ENCODE measurements at regions not wholly inside any gene's neighbourhood (a gene's known extent, or its start where the extent isn't known, plus 50 kb on each side); places are given as distances from the start of the nearest gene placed in this dataset.
A peak's percentile ranks its signal among the peaks of the same experiment; 100 is the strongest.

DNA sequence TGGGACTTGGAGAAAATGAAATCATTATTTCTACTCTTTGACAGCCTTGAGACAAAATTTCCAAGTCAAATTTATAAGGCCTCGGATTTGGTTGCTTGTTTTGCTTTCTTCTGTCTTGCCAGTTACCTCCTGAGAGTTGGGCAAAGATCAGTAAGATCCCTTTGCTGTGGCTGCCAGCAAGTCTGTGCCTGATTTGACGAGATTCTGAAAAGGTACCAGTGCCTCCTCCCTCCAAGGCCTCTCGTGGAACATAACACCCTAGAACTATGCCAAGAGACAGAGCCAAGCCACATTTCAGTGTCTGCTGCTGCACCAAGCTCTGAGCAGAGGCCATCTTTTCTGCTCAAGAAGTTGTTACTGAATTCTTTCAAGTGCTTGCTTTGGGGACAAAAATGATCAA, 61.0 kb downstream of the GTPBP8 start:
- in situ Hi-C loops (cut with HindIII; ENCODE audit: low sequenced_read_pairs) = no loop called here
- H3K4me3 ChIP-seq (ENCODE audit: low read depth, low read length) = no peak overlapping the region
- TF ChIP-seq, protein P1, sequence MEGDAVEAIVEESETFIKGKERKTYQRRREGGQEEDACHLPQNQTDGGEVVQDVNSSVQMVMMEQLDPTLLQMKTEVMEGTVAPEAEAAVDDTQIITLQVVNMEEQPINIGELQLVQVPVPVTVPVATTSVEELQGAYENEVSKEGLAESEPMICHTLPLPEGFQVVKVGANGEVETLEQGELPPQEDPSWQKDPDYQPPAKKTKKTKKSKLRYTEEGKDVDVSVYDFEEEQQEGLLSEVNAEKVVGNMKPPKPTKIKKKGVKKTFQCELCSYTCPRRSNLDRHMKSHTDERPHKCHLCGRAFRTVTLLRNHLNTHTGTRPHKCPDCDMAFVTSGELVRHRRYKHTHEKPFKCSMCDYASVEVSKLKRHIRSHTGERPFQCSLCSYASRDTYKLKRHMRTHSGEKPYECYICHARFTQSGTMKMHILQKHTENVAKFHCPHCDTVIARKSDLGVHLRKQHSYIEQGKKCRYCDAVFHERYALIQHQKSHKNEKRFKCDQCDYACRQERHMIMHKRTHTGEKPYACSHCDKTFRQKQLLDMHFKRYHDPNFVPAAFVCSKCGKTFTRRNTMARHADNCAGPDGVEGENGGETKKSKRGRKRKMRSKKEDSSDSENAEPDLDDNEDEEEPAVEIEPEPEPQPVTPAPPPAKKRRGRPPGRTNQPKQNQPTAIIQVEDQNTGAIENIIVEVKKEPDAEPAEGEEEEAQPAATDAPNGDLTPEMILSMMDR (IDR thresholded peaks at IDR 0.05; ENCODE audit: low read depth, low read length) = no peak
- DNase-seq (ENCODE audit: low read depth, low spot score) = peak; percentile 44

DNA sequence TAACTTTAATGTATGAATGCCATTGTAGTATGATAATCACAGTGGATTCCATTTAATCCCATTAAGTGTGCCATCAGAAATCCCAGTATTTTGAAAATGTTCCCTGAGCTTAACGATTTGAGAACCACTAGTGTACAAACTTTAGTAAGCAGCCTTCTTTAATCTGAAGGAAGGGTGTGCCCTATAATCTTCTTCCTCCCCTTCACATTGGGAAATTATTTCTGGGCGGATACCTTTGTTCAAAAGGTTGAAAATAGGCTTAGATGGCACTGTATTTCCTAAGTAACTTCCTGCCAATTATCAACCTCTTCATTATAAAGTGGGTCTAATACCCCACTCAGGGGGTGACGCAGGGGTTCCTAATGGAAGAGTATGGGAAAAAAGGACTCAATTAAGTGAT, 62.4 kb downstream of the GTPBP8 start:
- TF ChIP-seq, protein P1 (IDR thresholded peaks at IDR 0.05; ENCODE audit: low read depth, low read length) = no peak
- no peak overlapping the region for H3K4me3 ChIP-seq (ENCODE audit: low read depth, low read length)
- in situ Hi-C loops (cut with HindIII; ENCODE audit: low sequenced_read_pairs) = no loop called here
- DNase-seq (ENCODE audit: low read depth, low spot score) = no peak

DNA sequence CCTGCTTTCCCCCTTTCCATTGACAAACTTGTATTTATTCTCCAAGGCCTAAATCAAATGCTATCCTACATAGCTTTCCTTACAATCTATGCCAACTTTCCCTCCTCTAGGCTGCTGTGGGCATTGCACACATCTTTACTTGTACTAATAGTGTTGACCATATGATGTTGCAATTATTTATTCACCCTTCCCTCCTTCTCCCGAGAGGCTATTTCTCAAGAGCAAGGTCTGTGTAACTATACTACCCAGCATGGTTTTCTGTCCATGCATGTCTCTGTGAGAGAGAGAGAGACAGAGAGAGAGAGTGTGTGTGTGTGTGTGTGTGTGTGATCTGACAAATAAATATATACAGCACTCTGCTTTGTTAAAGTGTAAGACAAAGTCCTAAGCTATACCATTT, 63.8 kb downstream of the GTPBP8 start:
- in situ Hi-C loops (cut with HindIII; ENCODE audit: low sequenced_read_pairs) = no loop called here
- H3K4me3 ChIP-seq (ENCODE audit: low read depth, low read length) = no peak overlapping the region
- peak; percentile 32 for DNase-seq (ENCODE audit: low read depth, low spot score)
- TF ChIP-seq, protein P1 (IDR thresholded peaks at IDR 0.05; ENCODE audit: low read depth, low read length) = no peak

DNA sequence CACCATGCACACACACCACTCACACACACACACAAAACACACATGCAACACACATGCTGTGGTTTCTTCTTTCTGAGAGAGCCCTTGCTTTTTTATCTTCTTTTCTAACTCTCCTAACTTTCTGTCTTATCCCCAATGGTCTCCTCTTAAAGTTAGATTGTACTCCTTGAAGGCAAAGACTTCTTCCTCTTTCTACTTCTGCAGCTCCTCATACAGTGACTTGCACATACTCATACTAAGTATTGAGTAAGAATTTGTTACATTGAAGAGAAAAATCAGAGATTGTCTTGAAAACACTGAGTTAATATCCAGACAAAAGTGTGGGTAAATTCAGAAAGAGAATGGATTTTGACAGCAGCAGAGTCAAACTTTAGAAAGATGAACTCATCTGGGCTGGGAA, 64.4 kb downstream of the GTPBP8 start:
- no peak for DNase-seq (ENCODE audit: low read depth, low spot score)
- in situ Hi-C loops (cut with HindIII; ENCODE audit: low sequenced_read_pairs) = no loop called here
- H3K4me3 ChIP-seq (ENCODE audit: low read depth, low read length) = no peak overlapping the region
- TF ChIP-seq, protein P1 (IDR thresholded peaks at IDR 0.05; ENCODE audit: low read depth, low read length) = no peak

DNA sequence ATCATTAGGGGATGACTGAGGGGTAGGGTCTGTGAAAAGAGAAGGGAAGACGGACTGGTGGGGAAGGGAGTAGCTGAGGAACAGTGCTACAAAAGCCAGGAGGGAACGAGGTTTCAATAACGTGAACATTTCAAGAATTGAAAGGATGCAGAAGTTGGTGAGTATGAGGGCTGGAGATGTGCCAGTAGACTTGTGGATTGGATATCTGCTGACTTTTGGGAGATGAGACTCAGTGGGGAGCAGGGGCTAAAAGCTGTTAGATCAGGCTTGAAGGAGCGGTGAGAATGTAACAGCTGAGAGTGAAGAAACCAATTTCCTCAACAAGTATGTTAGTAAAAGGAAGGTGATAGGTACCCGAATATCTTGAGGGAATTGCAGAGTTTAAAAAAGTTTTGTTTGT, 65.2 kb downstream of the GTPBP8 start:
- H3K4me3 ChIP-seq (ENCODE audit: low read depth, low read length) = no peak overlapping the region
- no peak for DNase-seq (ENCODE audit: low read depth, low spot score)
- TF ChIP-seq, protein P1 (IDR thresholded peaks at IDR 0.05; ENCODE audit: low read depth, low read length) = no peak
- in situ Hi-C loops (cut with HindIII; ENCODE audit: low sequenced_read_pairs) = no loop called here

DNA sequence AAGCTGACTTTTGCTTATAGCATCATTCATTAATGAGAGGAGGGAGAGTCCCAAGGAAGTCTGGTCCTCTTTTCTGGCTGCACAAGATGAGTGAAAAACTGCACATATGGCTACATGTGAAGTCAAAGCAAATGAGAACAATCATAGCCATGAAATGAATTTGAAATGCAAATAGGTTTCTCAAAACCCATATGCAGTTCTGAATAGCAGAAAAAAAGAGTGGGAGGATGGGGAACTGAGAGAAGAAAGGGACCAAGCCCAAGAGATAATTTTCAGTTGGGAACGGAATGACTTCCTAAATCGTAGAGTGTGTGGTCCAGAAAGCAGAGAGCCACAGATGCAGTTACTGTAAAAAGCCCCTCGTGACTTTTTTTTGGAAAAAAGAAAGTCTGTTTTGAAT, 66.3 kb downstream of the GTPBP8 start:
- TF ChIP-seq, protein P1 (IDR thresholded peaks at IDR 0.05; ENCODE audit: low read depth, low read length) = no peak
- no peak for DNase-seq (ENCODE audit: low read depth, low spot score)
- in situ Hi-C loops (cut with HindIII; ENCODE audit: low sequenced_read_pairs) = no loop called here
- H3K4me3 ChIP-seq (ENCODE audit: low read depth, low read length) = no peak overlapping the region

DNA sequence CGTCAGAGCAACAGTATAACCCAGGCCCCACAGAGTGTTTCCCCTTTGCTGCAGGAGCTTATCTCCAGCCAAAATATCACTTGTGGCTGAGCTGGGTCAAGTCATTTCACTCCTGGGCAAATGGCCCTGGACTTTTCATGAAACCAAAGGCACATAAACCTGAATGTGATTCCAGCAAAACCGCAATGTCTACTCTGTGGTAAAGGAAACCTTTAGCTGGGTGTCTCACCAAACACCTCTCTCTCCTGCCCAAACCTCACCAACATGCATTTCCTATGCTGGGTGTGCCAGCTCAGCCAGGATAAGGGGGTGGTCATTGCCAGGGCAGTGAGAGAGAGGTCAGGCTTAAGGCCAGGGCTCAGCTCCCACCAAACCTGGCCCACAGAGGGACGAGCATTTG, 67.4 kb downstream of the GTPBP8 start:
- in situ Hi-C loops (cut with HindIII; ENCODE audit: low sequenced_read_pairs) = no loop called here
- DNase-seq (ENCODE audit: low read depth, low spot score) = no peak
- H3K4me3 ChIP-seq (ENCODE audit: low read depth, low read length) = no peak overlapping the region
- TF ChIP-seq, protein P1 (IDR thresholded peaks at IDR 0.05; ENCODE audit: low read depth, low read length) = no peak

Measured in astrocyte of the spinal cord (primary cell).